ENCODE measurements at regions not wholly inside any gene's neighbourhood (a gene's known extent, or its start where the extent isn't known, plus 50 kb on each side); places are given as distances from the start of the nearest gene placed in this dataset.

DNA sequence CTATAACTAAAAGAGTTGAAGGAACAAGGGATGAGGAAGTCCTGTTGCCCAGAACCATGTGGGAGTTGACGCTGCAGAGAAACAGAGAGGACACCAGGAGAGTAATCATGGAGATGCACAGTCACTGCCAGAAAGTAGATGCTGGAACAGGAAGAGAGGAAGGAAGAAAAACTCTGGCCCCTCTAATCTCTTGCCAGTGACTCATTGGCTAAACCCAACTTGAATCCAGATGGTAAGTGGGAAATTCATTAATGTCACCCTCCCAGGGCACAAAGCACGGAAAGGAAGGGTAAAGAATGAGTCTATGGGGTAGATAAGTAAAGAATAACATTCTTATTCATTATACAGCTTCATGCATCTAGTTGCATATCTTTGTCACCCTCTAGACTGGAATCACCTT, 631.9 kb downstream of the PRELID2 start:
- H3K27me3 ChIP-seq (ENCODE audit: control insufficient read depth, insufficient read depth, low read length) = 0 out of 2 replicates have a peak, but pooled peaks cover 1% of the 10 kb centered on the region
- no peak overlapping the region for H3K4me3 ChIP-seq (ENCODE audit: low read depth, low read length)
- no peak for DNase-seq (ENCODE audit: low read depth)
- ChIA-PET CTCF (no interaction called here), POLR2A (no interaction called here)
- TF ChIP-seq, protein P1, sequence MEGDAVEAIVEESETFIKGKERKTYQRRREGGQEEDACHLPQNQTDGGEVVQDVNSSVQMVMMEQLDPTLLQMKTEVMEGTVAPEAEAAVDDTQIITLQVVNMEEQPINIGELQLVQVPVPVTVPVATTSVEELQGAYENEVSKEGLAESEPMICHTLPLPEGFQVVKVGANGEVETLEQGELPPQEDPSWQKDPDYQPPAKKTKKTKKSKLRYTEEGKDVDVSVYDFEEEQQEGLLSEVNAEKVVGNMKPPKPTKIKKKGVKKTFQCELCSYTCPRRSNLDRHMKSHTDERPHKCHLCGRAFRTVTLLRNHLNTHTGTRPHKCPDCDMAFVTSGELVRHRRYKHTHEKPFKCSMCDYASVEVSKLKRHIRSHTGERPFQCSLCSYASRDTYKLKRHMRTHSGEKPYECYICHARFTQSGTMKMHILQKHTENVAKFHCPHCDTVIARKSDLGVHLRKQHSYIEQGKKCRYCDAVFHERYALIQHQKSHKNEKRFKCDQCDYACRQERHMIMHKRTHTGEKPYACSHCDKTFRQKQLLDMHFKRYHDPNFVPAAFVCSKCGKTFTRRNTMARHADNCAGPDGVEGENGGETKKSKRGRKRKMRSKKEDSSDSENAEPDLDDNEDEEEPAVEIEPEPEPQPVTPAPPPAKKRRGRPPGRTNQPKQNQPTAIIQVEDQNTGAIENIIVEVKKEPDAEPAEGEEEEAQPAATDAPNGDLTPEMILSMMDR (IDR thresholded peaks at IDR 0.05; ENCODE audit: insufficient read depth, low read depth, low read length) = no peak
- H3K36me3 ChIP-seq (ENCODE audit: control insufficient read depth, insufficient read depth, low read length) = no peaks in the 10 kb centered on the region

DNA sequence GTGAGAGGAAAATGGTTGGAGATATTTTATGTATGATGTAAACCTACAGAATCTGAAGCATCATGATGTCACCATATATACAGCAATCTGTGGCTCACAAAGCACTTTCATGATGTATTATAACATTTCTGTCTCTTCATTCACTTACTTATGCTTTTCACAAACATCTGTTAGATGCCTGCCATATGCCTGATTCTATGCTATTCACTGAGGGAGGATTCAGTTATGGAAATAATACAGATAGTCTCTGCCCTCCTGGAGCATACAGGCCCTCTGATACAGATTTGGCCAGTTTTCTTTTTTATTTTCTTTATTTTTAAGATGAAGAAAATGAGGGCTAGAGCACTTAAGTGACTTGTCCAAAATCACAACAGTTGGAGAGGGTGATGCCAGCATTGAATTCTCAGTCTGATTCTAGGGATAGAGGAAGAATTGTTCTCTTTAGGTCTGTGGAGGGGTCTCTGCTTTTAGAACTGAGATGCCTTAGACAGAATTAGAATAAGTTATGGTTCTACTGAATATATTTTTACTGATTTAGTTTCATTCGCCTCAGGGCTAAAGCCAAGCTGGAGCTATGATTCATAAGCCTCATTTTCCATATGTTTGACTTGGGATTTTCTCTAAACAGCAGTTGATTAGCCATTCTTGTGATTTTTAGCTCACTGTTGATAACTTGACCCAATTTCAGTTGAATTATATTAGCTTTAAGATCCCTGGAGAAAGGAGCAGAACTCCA, 636.4 kb downstream of the PRELID2 start:
- TF ChIP-seq, protein P1 (IDR thresholded peaks at IDR 0.05; ENCODE audit: insufficient read depth, low read depth, low read length) = no peak
- DNase-seq (ENCODE audit: low read depth) = no peak
- Histone ChIP-seq H3K36me3 (ENCODE audit: control insufficient read depth, insufficient read depth, low read length) (no peaks in the 10 kb centered on the region), H3K27me3 (ENCODE audit: control insufficient read depth, insufficient read depth, low read length) (0 out of 2 replicates have a peak, but pooled peaks cover 1% of the 10 kb centered on the region), H3K4me3 (ENCODE audit: low read depth, low read length) (no peak overlapping the region)
- ChIA-PET POLR2A (interaction anchor here (0.7 kb wide), 1 partner anchor 865 kb away, joined by 3 read pairs; no protein-coding TSS in a partner anchor), CTCF (no interaction called here)

DNA sequence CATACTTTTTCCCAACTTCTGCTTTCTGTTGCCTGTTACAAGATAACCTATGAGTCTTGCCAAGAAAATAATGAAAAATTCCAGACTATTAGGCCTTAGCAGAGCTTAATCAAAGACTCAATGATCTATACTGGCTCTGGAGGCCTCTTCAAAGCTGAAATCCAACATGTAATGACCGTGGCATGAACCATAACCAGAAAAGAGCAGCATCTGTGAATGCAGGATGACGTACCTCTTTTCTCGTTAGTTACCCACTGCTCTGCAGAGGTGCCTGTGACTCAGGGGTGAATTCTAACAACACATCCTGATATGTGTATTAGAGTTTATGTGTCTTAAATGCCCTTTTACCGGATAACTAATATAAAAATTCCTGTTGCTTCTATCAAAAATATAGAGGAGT, 645.4 kb downstream of the PRELID2 start:
- ChIA-PET CTCF (interaction anchor here (0.6 to 0.8 kb wide), 2 partner anchors 156 to 197 kb away, joined by 3 to 4 read pairs; no protein-coding TSS in a partner anchor), POLR2A (no interaction called here)
- TF ChIP-seq, protein P1 (IDR thresholded peaks at IDR 0.05; ENCODE audit: insufficient read depth, low read depth, low read length) = no peak
- Histone ChIP-seq H3K4me3 (ENCODE audit: low read depth, low read length) (no peak overlapping the region), H3K36me3 (ENCODE audit: control insufficient read depth, insufficient read depth, low read length) (no peaks in the 10 kb centered on the region), H3K27me3 (ENCODE audit: control insufficient read depth, insufficient read depth, low read length) (no peaks in the 10 kb centered on the region)
- no peak for DNase-seq (ENCODE audit: low read depth)

DNA sequence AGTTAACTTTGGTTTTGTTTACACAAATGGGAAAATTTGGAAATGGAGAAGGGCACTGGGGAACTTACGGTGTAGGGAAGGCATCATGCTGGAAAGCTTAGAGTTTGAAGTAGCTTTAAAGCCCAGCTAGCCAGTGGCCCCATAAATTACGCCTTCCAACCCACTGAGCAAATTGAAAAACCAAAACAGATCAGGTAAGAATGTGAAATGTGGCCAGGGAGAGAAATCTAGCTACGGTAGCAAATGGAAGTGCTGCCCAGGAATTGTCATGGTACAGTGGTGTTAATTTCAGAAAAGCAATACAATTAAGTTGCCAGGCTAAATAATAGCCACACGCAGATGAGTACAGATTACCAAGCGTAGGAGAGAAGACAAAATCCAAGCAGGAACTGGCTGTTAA, 654.8 kb downstream of the PRELID2 start:
- TF ChIP-seq, protein P1 (IDR thresholded peaks at IDR 0.05; ENCODE audit: insufficient read depth, low read depth, low read length) = no peak
- H3K4me3 ChIP-seq (ENCODE audit: low read depth, low read length) = no peak overlapping the region
- no peaks in the 10 kb centered on the region for H3K36me3 ChIP-seq (ENCODE audit: control insufficient read depth, insufficient read depth, low read length)
- H3K27me3 ChIP-seq (ENCODE audit: control insufficient read depth, insufficient read depth, low read length) = no peaks in the 10 kb centered on the region
- POLR2A ChIA-PET = no interaction called here
- no peak for DNase-seq (ENCODE audit: low read depth)
- CTCF ChIA-PET = interaction anchor here (0.9 kb wide), 1 partner anchor 47 kb away, joined by 4 read pairs; no protein-coding TSS in a partner anchor

DNA sequence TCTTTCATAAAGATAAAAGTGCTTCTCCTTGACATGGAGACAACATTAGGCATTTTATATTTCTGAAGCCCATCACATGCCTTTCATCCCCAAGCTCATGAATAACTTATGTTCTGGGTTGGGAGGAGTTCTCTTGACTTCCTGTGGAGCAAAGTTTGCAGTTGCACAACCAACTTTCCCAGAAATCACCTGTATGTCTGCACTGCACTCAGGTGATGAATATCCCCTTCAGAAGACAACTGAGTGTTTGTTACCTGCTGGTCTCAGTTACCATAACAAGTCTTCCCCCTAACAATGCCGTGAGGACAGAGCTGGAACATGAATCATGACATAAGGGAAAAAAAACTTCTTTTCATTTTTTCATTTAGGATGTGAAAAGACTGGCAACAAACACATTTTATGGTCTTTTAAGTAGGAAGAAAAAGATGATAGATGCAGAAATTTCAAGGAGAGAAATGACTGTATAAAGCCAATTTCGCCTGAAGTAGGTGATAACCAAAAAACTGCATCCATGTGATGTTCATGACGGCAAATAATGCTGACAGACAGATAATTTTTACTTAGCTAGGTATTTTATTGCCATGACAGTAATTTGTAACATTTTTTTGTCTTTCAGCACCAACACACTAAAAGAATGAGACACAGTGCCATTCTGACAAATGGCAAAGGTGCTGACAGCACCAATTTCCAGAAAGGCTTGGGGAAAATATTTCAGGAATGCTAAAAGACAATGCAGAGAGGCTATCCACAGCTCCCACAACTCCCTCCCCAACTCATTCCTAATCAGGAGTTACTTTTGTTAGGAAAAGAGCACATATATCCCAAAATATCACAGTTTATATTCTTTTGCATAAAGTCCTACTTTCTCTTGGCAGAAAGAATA, 656.3 kb downstream of the PRELID2 start:
- ChIA-PET CTCF (interaction anchor here (0.9 kb wide), 1 partner anchor 45 kb away, joined by 4 read pairs; no protein-coding TSS in a partner anchor), POLR2A (no interaction called here)
- H3K4me3 ChIP-seq (ENCODE audit: low read depth, low read length) = no peak overlapping the region
- DNase-seq (ENCODE audit: low read depth) = no peak
- TF ChIP-seq, protein P1 (IDR thresholded peaks at IDR 0.05; ENCODE audit: insufficient read depth, low read depth, low read length) = no peak
- no peaks in the 10 kb centered on the region for H3K36me3 ChIP-seq (ENCODE audit: control insufficient read depth, insufficient read depth, low read length)
- H3K27me3 ChIP-seq (ENCODE audit: control insufficient read depth, insufficient read depth, low read length) = no peaks in the 10 kb centered on the region
